OCI-LY3 (cell line): ENCODE measurements at regions not wholly inside any gene's neighbourhood (a gene's known extent, or its start where the extent isn't known, plus 50 kb on each side); places are given as distances from the start of the nearest gene placed in this dataset.

Experiments
- EZH2phosphoT487 ChIP-seq: fragments of 200-600 bp; shearing (Covaris generic); IDR thresholded peaks from 2 replicates; pipeline ENCODE4 v1.6.1; 2018; ENCODE audit warnings: antibody characterized with exemption, mixed run types, low read depth
- TF ChIP-seq, protein P1 (sequence below): fragments of 200-600, 300-600 bp; sonication (generic); IDR thresholded peaks from 2 replicates; pipeline ENCODE4 v1.5.1; 2014; ENCODE audit warnings: antibody characterized with exemption, low read length, low read depth

GRCh38 chrX:15017491-15017890, 144.3 kb downstream of the MOSPD2 start:
- TF ChIP-seq, protein P1, sequence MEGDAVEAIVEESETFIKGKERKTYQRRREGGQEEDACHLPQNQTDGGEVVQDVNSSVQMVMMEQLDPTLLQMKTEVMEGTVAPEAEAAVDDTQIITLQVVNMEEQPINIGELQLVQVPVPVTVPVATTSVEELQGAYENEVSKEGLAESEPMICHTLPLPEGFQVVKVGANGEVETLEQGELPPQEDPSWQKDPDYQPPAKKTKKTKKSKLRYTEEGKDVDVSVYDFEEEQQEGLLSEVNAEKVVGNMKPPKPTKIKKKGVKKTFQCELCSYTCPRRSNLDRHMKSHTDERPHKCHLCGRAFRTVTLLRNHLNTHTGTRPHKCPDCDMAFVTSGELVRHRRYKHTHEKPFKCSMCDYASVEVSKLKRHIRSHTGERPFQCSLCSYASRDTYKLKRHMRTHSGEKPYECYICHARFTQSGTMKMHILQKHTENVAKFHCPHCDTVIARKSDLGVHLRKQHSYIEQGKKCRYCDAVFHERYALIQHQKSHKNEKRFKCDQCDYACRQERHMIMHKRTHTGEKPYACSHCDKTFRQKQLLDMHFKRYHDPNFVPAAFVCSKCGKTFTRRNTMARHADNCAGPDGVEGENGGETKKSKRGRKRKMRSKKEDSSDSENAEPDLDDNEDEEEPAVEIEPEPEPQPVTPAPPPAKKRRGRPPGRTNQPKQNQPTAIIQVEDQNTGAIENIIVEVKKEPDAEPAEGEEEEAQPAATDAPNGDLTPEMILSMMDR: no peak
- no peak for TF ChIP-seq EZH2phosphoT487
